Keratinocyte (primary cell): ENCODE measurements at regions not wholly inside any gene's neighbourhood (a gene's known extent, or its start where the extent isn't known, plus 50 kb on each side); places are given as distances from the start of the nearest gene placed in this dataset.

Experiments used
- DNase-seq: peaks from one replicate; pipeline ENCODE4 v3.0.0-alpha.2; 2011; ENCODE audit warnings: low read depth, missing footprints, low spot score
- FAIRE-seq: peaks from 2 replicates; lab custom pipeline; 2011; peaks lifted over from hg19 to GRCh38; lab: Jason Lieb, UNC
- H2AFZ ChIP-seq: 2 replicates; pipeline ENCODE4 v1.6.0; 2012; ENCODE audit warnings: low read length, control low read depth, inconsistent platforms; ENCODE audit not compliant: control insufficient read depth
- H3K27ac ChIP-seq: 2 replicates; pipeline ENCODE4 v1.5.1; 2011; ENCODE audit warnings: low read length; ENCODE audit not compliant: control insufficient read depth, insufficient read depth
- H3K27me3 ChIP-seq: 3 replicates; pipeline ENCODE4 v1.6.0; 2011; ENCODE audit warnings: low read length; ENCODE audit not compliant: control insufficient read depth, insufficient read depth; ENCODE audit errors: extremely low read depth
- H3K36me3 ChIP-seq, 2 experiments: 2 replicates in 1 of 2; 3 replicates in 1 of 2; pipeline ENCODE4 v1.5.1; 2011; ENCODE audit warnings: low read length in 2 of 2, mild to moderate bottlenecking in 1 of 2; ENCODE audit not compliant: control insufficient read depth in 2 of 2, insufficient read depth in 2 of 2; ENCODE audit errors: extremely low read depth in 1 of 2
- H3K4me1 ChIP-seq: 3 replicates; pipeline ENCODE4 v1.5.1; 2011; ENCODE audit warnings: low read length; ENCODE audit not compliant: control insufficient read depth, insufficient read depth; ENCODE audit errors: extremely low read depth
- H3K4me2 ChIP-seq: 3 replicates; pipeline ENCODE4 v1.6.0; 2011; ENCODE audit warnings: low read depth, low read length; ENCODE audit not compliant: control insufficient read depth, insufficient read depth; ENCODE audit errors: extremely low read depth
- H3K4me3 ChIP-seq, 3 experiments: fragments of 200-600 bp in 1 of 3; sonication (generic) in 1 of 3; 2 replicates in 2 of 3; 3 replicates in 1 of 3; pipeline ENCODE4 v1.5.1; 2011 to 2016; ENCODE audit warnings: low read length in 3 of 3, mild to moderate bottlenecking in 3 of 3, control low read depth in 2 of 3, inconsistent platforms in 1 of 3, low read depth in 1 of 3, mixed read lengths in 1 of 3, mixed run types in 1 of 3, moderate library complexity in 1 of 3; ENCODE audit not compliant: control insufficient read depth in 2 of 3, insufficient read depth in 2 of 3; ENCODE audit errors: extremely low read depth in 1 of 3
- H3K79me2 ChIP-seq: 2 replicates; pipeline ENCODE4 v1.6.0; 2012; ENCODE audit warnings: low read length; ENCODE audit not compliant: control insufficient read depth, insufficient read depth
- H3K9ac ChIP-seq: 3 replicates; pipeline ENCODE4 v1.6.0; 2011; ENCODE audit warnings: low read length; ENCODE audit not compliant: control insufficient read depth, insufficient read depth; ENCODE audit errors: extremely low read depth
- H3K9me1 ChIP-seq: 3 replicates; pipeline ENCODE4 v1.6.0; 2011; ENCODE audit warnings: low read length; ENCODE audit not compliant: control insufficient read depth, insufficient read depth; ENCODE audit errors: extremely low read depth
- H3K9me3 ChIP-seq: 2 replicates; pipeline ENCODE4 v1.5.1; 2012; ENCODE audit warnings: low read depth, low read length; ENCODE audit not compliant: control insufficient read depth
- H4K20me1 ChIP-seq: 3 replicates; pipeline ENCODE4 v1.6.0; 2011; ENCODE audit warnings: low read length; ENCODE audit not compliant: control insufficient read depth, insufficient read depth; ENCODE audit errors: extremely low read depth
- EZH2 ChIP-seq: IDR thresholded peaks from one replicate; pipeline ENCODE4 v1.6.1; 2012; ENCODE audit warnings: inconsistent platforms, mild to moderate bottlenecking, low read length, moderate library complexity
- dilution Hi-C: fragments of 300-500 bp; cut with MboI; formaldehyde crosslinking; loops from one replicate; pipeline ENCODE4 v1.7.0; 2020; ENCODE audit warnings: low sequenced_read_pairs; ENCODE audit not compliant: extremely low pct_ligation_motif_present
- TF ChIP-seq, protein P1 (sequence below), 3 experiments: IDR thresholded peaks in 1 of 3; conservative IDR thresholded peaks in 1 of 3; optimal IDR thresholded peaks in 1 of 3; 2 replicates in 2 of 3; 3 replicates in 1 of 3; pipeline versions ENCODE3 to v1.5.1; 2011; ENCODE audit warnings: low read length in 3 of 3, mild to moderate bottlenecking in 3 of 3, moderate library complexity in 2 of 3, control low read depth in 1 of 3, inconsistent platforms in 1 of 3; ENCODE audit not compliant: insufficient read depth in 2 of 3; ENCODE audit errors: extremely low read depth in 1 of 3

DNA sequence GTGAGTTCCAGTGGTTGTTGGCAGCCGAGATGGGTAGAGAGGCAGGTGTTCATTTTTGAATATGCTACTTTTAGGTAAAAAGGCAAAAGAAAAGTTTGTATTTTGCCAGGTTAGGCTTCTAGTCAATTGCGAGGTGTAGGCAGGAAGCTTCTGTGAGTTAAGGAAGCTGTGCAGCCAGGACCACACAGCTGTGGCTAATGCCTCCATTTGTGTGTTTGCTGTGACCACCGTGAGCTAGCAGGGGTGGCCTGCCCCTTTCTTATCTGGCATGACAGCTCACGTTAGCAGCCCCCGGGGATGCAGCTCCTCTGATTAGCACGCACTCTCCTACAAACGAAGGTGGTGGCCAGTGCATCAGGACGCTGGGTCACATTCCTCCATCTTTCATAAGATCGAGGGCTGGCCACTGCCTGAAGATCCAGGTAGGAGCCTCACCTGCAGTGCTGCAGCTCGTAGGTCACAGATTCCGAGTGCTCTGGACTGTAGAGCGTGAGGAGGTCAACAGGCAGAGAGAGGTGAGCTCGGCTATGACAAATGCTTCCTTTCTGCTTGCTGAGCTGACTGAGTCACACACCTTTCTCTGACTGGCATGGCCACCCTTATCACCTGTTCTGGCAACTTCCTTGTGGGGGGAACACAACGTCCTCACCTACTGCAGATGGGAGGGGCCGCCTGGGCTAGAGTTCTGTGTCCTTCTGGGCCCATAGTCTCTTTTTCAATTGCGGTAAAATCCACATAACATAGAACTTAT, 244.4 kb downstream of the HS3ST3B1 start:
- no peaks in the 10 kb centered on the region for H3K36me3 ChIP-seq
- no peak overlapping the region for H3K4me3 ChIP-seq
- DNase-seq (no peak), FAIRE-seq (no peak)
- H2AFZ ChIP-seq: no peak overlapping the region
- H3K9me3 ChIP-seq: no peaks in the 10 kb centered on the region
- H3K4me1 ChIP-seq: no peaks in the 10 kb centered on the region
- H3K9ac ChIP-seq: no peak overlapping the region
- H3K9me1 ChIP-seq: no peaks in the 10 kb centered on the region
- dilution Hi-C loops: no loop called here
- H3K79me2 ChIP-seq: no peaks in the 10 kb centered on the region
- no peaks in the 10 kb centered on the region for H3K27me3 ChIP-seq
- H3K4me2 ChIP-seq: no peak overlapping the region
- TF ChIP-seq, protein P1, sequence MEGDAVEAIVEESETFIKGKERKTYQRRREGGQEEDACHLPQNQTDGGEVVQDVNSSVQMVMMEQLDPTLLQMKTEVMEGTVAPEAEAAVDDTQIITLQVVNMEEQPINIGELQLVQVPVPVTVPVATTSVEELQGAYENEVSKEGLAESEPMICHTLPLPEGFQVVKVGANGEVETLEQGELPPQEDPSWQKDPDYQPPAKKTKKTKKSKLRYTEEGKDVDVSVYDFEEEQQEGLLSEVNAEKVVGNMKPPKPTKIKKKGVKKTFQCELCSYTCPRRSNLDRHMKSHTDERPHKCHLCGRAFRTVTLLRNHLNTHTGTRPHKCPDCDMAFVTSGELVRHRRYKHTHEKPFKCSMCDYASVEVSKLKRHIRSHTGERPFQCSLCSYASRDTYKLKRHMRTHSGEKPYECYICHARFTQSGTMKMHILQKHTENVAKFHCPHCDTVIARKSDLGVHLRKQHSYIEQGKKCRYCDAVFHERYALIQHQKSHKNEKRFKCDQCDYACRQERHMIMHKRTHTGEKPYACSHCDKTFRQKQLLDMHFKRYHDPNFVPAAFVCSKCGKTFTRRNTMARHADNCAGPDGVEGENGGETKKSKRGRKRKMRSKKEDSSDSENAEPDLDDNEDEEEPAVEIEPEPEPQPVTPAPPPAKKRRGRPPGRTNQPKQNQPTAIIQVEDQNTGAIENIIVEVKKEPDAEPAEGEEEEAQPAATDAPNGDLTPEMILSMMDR (optimal IDR thresholded peaks at IDR 0.05 in 1 of 3, IDR thresholded peaks at IDR 0.05 in 1 of 3, conservative IDR thresholded peaks at IDR 0.05 in 1 of 3; ENCODE audit: extremely low read depth in 1 of 3, insufficient read depth in 2 of 3, low read length in 3 of 3): no peak
- TF ChIP-seq EZH2: no peak
- no peak overlapping the region for H3K27ac ChIP-seq
- no peaks in the 10 kb centered on the region for H4K20me1 ChIP-seq

DNA sequence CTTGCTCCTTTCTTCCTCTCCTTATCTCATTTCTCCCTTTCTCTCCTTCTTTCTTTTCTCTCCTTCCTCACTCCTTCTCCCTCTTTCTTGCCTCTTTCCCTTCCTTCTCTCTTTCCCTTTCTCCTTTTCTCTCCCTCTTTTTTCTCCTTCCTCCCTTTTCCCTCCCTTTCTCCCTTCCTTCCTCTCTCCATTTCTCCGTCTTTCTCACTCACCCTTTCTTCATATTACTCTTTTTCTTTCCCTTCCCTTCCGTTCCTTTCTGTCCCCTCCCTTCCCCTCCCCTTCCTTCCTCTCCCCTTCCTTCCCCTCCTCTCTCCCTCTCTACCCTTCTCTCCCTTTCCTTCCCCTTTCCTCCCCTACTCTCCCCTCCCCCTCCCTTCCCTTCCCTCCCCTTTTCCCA, 240.8 kb downstream of the HS3ST3B1 start:
- no peaks in the 10 kb centered on the region for H3K4me1 ChIP-seq
- H3K79me2 ChIP-seq: no peaks in the 10 kb centered on the region
- H3K9me1 ChIP-seq: no peaks in the 10 kb centered on the region
- dilution Hi-C loops: no loop called here
- no peak overlapping the region for H3K9ac ChIP-seq
- no peak overlapping the region for H2AFZ ChIP-seq
- H3K36me3 ChIP-seq: no peaks in the 10 kb centered on the region
- no peaks in the 10 kb centered on the region for H3K27me3 ChIP-seq
- H3K27ac ChIP-seq: no peak overlapping the region
- no peak overlapping the region for H3K4me2 ChIP-seq
- DNase-seq: no peak
- no peaks in the 10 kb centered on the region for H3K9me3 ChIP-seq
- no peaks in the 10 kb centered on the region for H4K20me1 ChIP-seq
- no peak for FAIRE-seq
- TF ChIP-seq EZH2: no peak
- TF ChIP-seq, protein P1 (optimal IDR thresholded peaks at IDR 0.05 in 1 of 3, IDR thresholded peaks at IDR 0.05 in 1 of 3, conservative IDR thresholded peaks at IDR 0.05 in 1 of 3; ENCODE audit: extremely low read depth in 1 of 3, insufficient read depth in 2 of 3, low read length in 3 of 3): no peak
- H3K4me3 ChIP-seq: no peak overlapping the region
